HG02870 (cell line): ENCODE measurements at regions not wholly inside any gene's neighbourhood (a gene's known extent, or its start where the extent isn't known, plus 50 kb on each side); places are given as distances from the start of the nearest gene placed in this dataset.
"Not testable (repeated sequence)": the region's sequence is repeated elsewhere in the genome, so short reads cannot be mapped to it uniquely, and the experiment has no call there.

Experiments
- ATAC-seq: cut with Tn5 transposase; IDR thresholded peaks from one replicate; pipeline ENCODE4 v1.9.1; 2021; ENCODE audit warnings: mild to moderate bottlenecking, moderate library complexity; ENCODE audit not compliant: unreplicated experiment

DNA sequence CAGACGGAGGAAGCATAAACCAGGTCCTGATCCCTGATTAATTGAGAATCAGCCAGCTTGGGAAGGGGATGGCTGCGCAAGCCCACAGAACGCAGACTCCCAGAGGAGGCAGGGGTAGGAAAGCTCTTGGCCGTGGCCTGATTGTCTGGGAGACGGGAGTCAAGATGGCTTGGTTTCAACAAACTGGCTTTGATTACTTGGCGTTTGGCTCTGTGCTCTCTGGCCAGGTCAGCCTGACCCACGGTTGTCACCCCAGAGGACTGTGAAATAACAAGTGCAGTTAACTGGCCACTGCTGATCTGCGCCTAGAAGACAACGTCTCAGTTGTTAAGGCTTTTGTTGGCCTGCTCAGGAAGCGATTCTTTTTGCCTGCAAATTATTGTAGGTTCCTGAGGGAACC lies 387.0 kb upstream of the PROK2 start:
- no peak for ATAC-seq

DNA sequence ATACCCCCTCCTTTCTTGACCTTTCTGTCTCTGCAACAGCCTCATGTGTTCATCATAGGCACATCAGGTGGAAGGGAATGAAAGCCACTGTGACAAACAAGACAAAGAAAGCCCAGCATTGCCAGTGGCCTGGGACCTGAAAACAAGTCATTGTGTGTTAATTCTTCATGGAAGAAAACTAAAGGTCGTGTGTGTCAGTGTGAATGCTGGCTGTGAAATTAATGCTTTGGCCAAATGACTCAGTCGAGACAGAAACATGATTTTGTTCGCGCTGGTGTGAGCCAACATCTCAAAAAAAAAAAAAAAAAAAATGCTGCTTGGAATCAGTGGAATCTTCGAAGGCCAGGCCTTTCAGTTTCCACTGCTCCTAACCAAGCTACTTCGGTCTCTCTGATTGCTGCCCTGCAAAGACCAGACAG lies 386.5 kb upstream of the PROK2 start:
- ATAC-seq, result no peak

DNA sequence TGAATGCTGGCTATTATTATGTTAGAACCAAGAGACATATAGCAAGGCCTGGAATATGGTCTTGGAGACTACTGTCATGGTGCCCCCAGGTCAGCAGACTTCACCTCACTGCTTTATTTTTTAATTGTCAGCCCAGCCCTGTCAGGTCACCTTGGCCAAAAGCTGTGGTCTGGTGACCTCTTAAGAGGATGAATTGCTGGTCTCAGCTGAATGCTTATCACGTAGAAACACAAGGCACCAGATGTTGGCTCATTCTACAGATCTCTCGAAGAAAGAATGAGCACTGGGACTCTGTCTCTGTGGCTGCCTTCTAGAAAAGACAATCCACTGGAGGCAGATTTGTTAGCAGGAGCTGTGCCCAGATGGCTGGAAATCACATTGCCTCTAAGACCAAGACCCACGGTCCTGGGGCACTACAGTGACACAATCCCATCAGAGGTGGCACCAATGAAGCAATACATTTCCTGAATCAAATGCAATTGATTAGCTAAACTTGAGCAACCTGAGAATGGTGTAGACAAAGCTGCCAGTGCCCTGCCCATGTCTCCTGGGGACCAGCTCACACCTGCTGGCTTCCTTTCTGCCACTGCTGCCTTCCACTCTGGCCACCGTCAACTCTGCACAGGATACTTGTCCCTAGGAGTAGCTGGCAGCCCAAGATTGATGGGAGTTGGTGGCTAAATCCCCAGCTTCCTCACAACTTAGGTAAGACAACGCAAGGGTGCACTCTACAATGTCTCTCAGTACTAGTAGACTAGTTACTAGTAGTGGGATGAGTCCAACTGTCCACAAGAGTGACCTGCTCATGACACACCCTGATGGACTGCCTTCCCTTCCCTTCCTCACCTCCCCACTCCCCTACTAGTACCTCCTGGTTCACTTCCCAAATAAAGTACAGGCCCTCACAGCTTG lies 384.9 kb upstream of the PROK2 start:
- ATAC-seq, result no peak

DNA sequence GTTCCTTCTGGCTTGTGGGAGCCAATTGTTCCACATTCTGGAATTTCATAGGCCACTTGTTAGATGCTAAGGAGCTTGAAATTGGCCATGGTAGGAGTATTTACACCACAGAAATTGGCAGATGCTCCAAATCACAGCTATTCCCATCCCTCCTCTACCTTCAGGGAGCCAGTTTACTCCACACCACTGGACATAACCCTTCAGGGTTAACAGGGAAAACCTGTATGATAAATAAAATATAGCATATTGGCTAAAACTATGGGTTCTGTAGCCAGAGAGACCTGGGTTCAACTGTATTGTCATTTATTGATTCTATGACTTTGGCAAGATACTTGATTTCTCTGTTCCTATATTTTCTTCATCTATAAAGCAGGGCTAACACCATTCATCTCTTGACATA lies 384.2 kb upstream of the PROK2 start:
- no peak for ATAC-seq

DNA sequence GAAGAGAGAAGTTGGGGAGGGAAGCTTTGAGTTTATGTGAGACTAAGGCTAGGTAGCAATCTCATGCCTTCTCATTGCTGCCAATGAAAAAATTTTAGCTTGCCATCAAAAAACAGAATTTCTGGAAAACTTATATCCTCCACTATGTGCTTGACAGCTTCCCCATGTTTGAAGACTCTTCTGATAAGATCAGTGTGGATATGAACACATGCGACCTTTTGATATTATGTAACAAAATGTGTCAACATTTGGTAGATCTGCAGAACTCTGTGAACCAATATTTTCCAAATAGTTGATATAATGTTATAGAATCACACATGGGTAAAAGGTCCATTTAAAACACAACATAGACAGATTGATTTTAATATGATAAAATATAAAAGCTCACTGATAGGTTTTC lies 380.9 kb upstream of the PROK2 start:
- ATAC-seq, result no peak

DNA sequence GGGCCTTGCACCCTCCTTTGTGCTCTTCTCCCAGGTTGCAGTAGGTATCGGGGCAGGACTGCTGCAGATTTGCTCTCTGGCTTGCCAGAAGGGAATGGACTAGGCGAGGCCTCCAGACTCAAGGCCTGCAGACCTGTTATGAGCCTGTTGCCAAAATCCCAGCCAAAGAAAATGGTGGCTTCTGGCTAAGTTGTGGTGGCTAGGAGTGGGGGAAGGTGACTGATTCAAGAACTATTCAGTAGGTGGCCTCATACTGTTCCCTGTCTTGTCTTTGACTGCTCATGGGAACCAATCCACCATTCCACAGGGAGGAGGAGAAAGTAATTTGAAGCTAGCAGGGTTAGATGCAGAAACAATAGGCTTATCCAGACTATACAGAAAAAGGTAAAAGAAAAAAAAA lies 380.4 kb upstream of the PROK2 start:
- no peak for ATAC-seq

DNA sequence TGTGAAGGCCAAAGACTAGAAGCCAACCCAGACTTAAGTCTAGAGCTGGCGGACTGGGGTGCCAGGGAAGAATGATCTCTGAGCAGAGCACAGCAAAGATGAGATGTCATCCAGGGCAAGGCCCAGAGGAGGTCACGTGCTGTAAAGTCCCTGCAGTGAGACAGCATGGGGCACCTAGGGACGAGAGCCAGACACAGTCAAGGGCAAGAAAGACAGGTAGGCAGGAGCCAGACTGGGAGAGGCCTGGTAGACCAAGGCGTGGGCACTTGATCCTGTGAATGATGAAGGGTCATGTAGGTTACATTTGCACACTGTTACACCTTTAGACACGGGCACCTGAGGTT lies 379.7 kb upstream of the PROK2 start:
- no peak for ATAC-seq

DNA sequence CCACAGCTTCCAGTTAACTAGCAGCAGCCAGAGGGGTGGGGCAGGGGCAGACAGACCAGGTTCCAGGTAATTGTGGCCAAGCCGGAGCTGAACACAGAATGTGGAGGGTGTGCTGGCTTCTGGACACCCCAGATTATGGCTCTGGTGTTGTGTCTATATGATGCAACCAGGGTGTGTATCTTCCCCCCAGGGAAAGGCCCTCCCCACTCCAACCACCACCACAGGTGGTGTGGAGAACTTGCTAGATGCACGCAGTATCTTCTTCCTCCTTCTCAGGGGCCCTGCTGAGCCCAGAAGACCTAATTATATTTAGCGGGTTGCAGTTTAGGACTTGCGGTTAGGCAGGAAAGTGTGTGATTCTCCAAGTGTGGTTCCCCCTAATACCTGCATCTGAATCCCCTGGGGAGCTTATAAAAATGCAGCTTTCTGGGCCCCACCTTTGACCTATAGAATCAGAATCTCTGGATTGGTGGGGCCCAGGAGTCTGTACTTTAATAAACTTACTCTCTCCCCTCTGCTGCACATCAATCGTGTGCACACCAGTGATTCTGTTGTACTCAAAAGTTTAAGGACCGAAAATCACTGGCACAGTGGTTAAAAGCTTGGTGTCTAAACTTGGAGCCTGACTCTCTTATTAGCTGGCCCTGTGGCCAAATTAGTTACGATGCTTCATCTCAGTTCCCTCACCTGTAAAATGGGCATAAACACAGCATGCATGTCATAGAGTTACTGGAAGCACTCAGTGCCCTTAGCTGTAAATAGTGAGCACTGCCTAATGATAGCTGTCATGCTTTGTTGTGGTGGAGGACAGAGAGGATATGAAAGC lies 379.1 kb upstream of the PROK2 start:
- ATAC-seq, result peak; percentile 86

DNA sequence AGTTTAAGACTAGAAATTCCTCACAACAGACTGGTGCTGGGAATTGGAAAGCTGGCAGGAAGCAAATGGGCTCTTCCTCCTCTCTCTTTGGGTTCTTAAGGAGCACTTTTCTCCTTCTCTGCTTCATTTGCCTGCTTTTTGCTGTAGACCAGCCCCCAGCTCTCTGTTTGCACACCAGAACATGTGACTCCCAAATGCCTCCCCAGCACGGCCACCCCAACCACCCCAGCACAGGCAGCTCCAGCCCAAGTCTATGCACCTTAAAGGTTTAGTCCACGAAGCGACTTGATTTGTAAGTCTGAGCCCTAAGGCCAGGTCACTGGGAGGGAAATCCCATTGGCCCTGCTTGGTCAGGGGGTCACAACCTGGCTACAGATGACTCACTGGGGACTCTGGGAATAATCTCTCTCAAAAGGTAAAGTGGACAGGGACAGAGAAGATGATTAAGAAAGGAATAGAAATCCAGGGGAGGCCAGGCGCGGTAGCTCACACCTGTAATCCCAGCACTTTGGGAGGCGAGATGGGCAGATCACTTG lies 377.8 kb upstream of the PROK2 start:
- no peak for ATAC-seq

DNA sequence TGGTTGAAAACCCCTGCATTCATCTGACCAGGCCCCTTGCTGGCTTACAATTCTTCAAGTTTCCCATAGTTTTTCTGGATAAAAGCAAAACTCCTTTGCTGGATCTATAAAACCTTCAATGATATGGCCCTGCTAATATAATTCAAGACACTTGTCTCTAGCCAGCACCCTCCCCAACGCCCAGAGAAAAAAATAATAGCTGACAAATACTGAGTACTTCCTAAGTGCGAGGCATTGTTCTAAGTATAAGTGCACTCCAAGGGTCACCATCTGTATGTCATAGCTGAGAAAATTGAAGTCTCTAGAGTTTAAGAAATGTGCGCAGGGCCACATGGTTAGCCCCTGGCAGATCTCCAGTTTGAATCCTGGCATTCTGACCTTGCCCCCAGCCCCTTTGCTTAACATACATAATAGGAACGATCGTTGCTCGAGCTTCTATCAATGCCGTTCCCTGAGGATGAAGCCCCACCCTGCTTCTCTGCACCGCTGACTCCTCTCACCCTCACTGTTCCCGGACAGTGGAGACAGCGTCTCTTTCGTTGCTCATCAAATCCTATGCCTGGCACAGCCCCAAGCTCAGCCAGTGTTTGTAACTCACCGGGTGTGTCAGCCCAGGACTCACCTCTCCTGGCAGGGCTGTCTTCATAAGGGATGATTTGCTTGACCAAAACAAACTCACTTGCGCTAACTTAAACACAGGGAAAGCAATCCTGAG lies 377.1 kb upstream of the PROK2 start:
- no peak for ATAC-seq

DNA sequence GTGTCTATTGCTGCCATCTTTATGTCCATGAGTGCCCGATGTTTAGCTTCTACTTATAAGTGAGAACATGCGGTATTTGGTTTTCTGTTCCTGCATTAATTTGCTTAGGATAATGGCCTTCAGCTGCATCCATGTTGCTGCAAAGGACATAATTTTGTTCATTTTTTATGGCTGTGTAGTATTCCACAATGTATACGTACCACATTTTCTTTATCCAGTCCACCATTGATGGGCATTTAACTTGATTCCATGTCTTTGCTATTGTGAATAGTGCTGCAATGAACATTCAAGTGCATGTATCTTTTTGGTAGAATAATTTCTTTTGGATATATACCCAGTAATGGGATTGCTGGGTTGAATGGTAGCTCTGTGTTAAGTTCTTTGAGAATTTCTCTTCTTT lies 376.3 kb upstream of the PROK2 start:
- ATAC-seq, result not testable (repeated sequence)

DNA sequence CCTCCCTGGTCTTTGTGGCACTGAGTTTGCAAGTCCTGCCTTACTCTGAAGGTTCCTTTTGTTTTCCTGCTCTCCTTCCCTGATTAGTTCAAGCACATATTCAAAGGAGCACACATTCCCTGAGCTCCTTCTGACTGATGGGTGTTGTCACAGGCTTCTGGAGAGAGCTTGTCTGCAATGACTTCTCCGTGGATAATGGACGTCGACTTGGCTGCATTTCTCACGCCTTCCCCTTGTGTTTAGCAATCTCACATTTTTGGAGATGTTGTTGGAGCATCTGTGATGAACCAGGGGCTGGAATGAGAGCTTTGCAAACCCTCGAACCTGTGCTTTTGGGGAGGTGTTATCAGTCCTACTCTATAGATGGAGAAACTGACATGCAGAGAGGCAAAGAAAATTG lies 375.4 kb upstream of the PROK2 start:
- ATAC-seq, result no peak

DNA sequence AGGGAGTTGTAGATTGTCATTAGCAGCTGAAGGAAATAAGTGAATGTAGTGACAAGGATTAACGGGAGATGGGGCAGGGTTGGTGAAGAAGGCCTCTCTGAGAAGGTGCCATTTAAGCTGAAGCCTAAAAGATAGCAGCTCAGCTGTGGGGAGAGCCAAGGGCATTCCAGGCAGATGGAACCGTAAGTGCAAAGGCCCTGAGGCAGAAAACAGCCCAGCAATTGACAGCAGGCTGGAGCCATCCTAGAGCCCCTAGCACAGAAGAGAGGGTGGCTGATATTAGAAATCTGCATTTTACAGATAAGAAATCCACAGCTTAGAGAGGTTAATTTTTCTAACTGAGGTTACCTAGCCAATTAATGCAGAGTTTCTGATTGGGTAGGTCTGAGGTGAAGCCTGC lies 374.5 kb upstream of the PROK2 start:
- no peak for ATAC-seq

DNA sequence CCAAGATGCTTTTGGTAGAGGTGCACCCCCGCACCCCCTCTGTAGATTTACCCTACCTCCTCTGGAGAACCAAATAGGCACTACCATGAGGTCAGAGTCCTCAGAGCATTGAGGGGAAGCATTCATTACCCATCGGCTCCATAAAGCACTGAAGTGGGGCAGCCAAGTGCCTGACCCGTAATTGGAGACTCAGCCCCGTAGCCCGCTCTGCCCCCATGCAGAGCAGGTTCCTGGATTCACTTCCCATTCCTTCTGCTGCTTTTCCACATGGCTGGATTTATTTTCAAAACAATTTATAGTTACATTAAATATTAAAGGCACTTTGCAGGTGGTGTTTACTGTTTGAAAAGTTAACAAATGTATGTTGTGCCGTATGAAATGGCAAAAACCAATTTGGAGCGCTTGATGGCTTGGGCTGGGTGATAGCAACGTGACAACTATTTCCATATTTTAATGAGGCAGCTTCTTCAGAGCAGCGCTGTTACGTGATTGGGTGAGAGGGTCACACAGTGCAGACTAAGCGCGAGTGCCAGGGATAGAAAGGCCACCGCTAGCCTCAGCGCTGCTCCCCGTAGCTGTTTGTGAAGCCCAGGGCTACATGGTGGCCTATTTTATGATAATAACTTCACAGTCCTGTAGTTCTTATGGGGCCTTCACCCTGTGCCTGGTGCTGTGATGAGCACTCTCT lies 373.8 kb upstream of the PROK2 start:
- ATAC-seq, result no peak

DNA sequence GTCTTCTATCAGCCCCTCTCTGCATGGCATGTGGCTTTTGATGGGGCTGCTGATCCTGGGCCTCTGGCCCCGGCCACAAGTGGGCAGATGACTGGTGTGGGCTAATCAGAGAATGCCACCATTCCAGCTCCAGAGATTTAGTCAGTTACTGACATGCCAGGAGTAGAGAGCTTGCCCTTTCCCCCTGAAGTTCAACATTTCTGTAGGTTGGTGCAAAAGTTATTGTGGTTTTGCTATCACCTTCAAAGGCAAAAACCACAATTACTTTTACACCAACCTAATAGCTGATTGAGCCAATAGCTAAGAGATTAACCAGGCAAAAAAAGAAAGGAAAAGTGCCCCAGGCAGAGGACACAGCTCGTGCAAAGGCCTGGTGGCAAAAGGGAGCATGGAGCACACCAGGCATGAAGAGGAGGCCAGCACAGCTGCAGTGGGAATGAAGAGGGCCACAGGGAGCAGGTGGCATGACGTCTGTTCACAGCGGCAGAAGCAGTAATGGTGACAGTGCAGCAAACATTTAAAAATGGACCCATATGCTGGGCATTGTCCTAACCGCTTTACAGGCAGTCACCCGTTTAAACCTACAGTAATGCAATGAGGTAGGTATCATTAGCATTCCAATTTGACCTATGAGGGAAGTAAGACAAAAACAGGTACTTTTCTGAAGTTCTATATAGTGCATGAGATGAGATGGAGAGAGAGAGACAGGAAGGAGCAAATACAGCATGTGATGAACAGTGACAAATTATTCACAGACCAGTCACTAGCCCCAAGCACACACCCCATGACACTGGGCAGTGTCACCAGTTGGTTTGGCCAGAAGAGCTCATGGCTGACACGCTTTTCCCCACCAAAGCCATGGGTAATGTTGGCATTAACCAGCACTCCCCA lies 373.0 kb upstream of the PROK2 start:
- ATAC-seq, result no peak

DNA sequence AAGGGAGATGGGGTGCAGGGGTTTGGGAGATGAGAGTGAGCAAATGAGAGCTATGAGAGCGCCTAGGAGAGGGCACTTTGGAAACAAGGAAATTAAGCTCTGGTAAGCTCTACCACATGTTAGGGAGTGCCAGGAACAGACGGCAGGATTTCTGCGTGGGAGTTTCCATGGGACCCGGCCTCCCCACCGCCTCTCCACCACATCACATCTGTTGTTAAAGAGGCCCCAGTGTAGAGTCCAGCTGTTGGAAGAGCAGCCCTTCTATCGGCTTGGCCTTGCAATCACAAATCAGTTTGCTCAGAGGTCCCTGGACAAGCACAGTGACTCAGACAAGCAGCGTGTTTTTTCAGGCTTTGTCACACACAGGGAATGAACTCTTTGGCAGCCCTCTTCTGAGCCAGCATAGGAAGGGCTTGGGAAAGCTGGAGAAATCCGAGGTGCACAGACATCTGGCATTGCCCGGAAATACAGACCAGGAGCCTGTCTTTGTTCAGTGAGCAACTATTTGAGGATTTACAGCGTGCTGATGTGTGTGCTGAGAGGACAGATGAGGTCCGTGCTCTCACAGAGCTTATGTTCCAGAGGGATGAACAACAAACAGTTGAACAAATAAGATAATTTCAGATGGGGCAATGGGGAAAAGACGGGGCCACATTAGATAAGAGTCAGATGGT lies 370.6 kb upstream of the PROK2 start:
- no peak for ATAC-seq

DNA sequence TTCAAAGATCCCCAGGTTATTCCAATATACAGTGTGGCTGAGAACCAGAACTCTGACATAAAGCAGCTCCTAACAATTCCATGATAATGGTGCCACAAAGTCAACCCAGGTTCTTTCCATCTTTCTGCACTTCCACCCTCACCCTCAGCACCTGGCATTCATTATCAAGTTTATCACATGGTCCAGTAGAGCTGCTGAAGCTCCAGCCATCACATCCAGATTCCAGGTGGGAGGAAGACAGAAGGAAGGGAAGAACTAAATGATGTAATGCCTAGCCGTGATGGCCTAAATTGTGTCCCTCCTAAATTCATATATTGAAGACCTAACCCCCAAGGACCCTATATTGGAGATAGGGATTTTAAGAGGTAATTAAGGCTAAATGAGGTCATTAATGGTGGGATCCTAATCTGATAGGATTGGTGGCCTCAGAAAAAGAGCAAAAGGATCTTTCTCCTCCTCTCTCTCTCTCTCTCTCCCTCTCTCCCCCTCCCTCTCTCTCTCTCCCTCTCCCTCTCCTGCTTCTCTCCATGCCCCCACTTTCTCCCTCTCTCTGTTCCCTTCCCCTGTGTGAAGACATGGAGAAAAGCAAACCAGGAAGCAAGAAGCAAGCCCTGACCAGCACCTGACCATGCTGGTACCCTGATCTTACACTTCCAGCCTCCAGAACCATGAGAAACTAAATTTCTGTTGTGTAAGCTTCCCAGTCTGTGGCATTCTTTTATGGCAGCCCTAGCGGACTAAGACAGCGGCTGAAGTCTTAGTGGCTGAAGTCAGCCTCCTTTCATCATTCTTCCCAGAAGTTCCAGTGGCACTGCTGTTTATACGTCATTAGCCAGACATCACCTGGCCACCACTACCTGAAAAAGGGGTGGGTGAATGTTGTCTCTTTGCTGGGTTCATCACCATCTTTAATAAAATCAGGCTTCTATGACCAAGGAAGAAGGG lies 369.7 kb upstream of the PROK2 start:
- no peak for ATAC-seq
